K562 (cell line): ENCODE measurements at regions not wholly inside any gene's neighbourhood (a gene's known extent, or its start where the extent isn't known, plus 50 kb on each side); places are given as distances from the start of the nearest gene placed in this dataset.

Source experiments
- ATAC-seq: fragments of 200-7000 bp; cut with Tn5 transposase; 3 replicates; pipeline ENCODE4 v1.9.1; 2020; ENCODE audit warnings: moderate library complexity
- BruUV-seq: library from RNA; stranded (reverse); fragments of 400-500 nt; replicated peaks from 2 replicates; lab custom pipeline; 2021; lab: Mats Ljungman, UMichigan
- CTCF ChIA-PET: fragments of 300-600 bp; formaldehyde crosslinking; extraction: SDS; loops from one replicate; lab custom pipeline; 2021; ENCODE audit warnings: low intra/inter-chr PET ratio; lab: Yijun Ruan, JAX
- POLR2A ChIA-PET: fragments of 300-600, 350-650 bp; sonication (Branson Sonifier 250); formaldehyde crosslinking; extraction: SDS; loops from one replicate; lab custom pipeline; 2021; ENCODE audit warnings: antibody characterized with exemption, inconsistent platforms; lab: Yijun Ruan, JAX
- DNase-seq, 4 experiments: peaks; one replicate each; pipeline versions ENCODE4 v3.0.0 to v3.0.0-alpha.2; 2011 to 2018; ENCODE audit warnings: low spot score in 3 of 4, mixed read lengths in 3 of 4; ENCODE audit errors: extremely low read depth in 1 of 4
- FAIRE-seq: peaks from 2 replicates; lab custom pipeline; 2011; peaks lifted over from hg19 to GRCh38; lab: Jason Lieb, UNC
- H2AFZ ChIP-seq: 2 replicates; pipeline ENCODE4 v1.6.0; 2011; ENCODE audit warnings: low read depth, low read length, control low read depth, inconsistent platforms
- H3K27ac ChIP-seq: fragments of 200-600 bp; 3 replicates; pipeline ENCODE4 v1.8.0; 2011; ENCODE audit warnings: low read depth, mild to moderate bottlenecking, control low read depth, inconsistent platforms, low read length, moderate library complexity, mixed read lengths; ENCODE audit errors: extremely low read depth
- H3K27me3 ChIP-seq, 2 experiments: fragments of 300-600 bp in 1 of 2; 2 replicates in 1 of 2; 3 replicates in 1 of 2; pipeline versions ENCODE4 v1.6.0 to v1.8.0; 2011; ENCODE audit warnings: inconsistent platforms in 2 of 2, low read length in 2 of 2, mild to moderate bottlenecking in 1 of 2, mixed read lengths in 1 of 2, moderate library complexity in 1 of 2; ENCODE audit not compliant: control insufficient read depth in 2 of 2, insufficient read depth in 2 of 2
- H3K36me3 ChIP-seq: fragments of 300-600 bp; 3 replicates; pipeline ENCODE4 v1.8.0; 2011; ENCODE audit warnings: mild to moderate bottlenecking, low read length, inconsistent platforms; ENCODE audit not compliant: control insufficient read depth, insufficient read depth
- H3K4me1 ChIP-seq, 2 experiments: fragments of 200-600 bp in 1 of 2; replicated peaks in 1 of 2; 2 replicates in 1 of 2; 3 replicates in 1 of 2; pipeline versions ENCODE4 v1.5.1 to v1.8.0; 2011; ENCODE audit warnings: inconsistent platforms in 2 of 2, low read length in 2 of 2, mild to moderate bottlenecking in 1 of 2, mixed read lengths in 1 of 2, moderate library complexity in 1 of 2; ENCODE audit not compliant: control insufficient read depth in 2 of 2, insufficient read depth in 2 of 2
- H3K4me2 ChIP-seq: 2 replicates; pipeline ENCODE4 v1.6.1; 2011; ENCODE audit warnings: low read length, control low read depth, inconsistent platforms, mixed read lengths; ENCODE audit not compliant: insufficient read depth
- H3K4me3 ChIP-seq: fragments of 200-600 bp; sonication (generic), shearing (Covaris generic); 2 replicates; pipeline ENCODE4 v1.5.1; 2016; ENCODE audit warnings: control low read depth, inconsistent platforms
- H3K79me2 ChIP-seq: fragments of 200-600 bp; 3 replicates; pipeline ENCODE4 v1.8.0; 2011; ENCODE audit warnings: low read length, inconsistent platforms; ENCODE audit not compliant: control insufficient read depth, insufficient read depth
- H3K9ac ChIP-seq, 2 experiments: 2 replicates each; pipeline versions ENCODE4 v1.6.0 to v1.6.1; 2011; ENCODE audit warnings: low read depth in 2 of 2, low read length in 2 of 2, control low read depth in 1 of 2, inconsistent platforms in 1 of 2, mild to moderate bottlenecking in 1 of 2, mixed read lengths in 1 of 2; ENCODE audit not compliant: insufficient read depth in 1 of 2
- H3K9me1 ChIP-seq: one replicate; pipeline ENCODE4 v1.6.0; 2011; ENCODE audit warnings: inconsistent platforms, mild to moderate bottlenecking, low read length, moderate library complexity; ENCODE audit not compliant: control insufficient read depth, insufficient read depth
- H3K9me3 ChIP-seq: replicated peaks from 2 replicates; pipeline ENCODE4 v1.5.1; 2011; ENCODE audit warnings: low read depth, low read length, inconsistent platforms; ENCODE audit not compliant: control insufficient read depth, insufficient read depth
- H4K20me1 ChIP-seq: replicated peaks from 2 replicates; pipeline ENCODE4 v1.6.1; 2011; ENCODE audit warnings: low read length, inconsistent platforms, mixed read lengths; ENCODE audit not compliant: control insufficient read depth, insufficient read depth
- ARID1B ChIP-seq: fragments of 450-650 bp; IDR thresholded peaks from 2 replicates; pipeline ENCODE4 v1.6.1; 2016; ENCODE audit warnings: antibody characterized with exemption, mild to moderate bottlenecking, inconsistent platforms
- CTCFL ChIP-seq: IDR thresholded peaks from 2 replicates; pipeline ENCODE4 v1.6.1; 2011; ENCODE audit warnings: borderline replicate concordance, low read depth, mild to moderate bottlenecking, moderate library complexity, low read length; ENCODE audit not compliant: insufficient read depth, poor library complexity, severe bottlenecking
- HNRNPL ChIP-seq: fragments of 200-400 bp; formaldehyde crosslinking; IDR thresholded peaks from 2 replicates; pipeline ENCODE4 v1.6.1; 2017; ENCODE audit warnings: low read depth, mild to moderate bottlenecking, low read length
- PREB ChIP-seq: sonication (generic); formaldehyde crosslinking; IDR thresholded peaks from 2 replicates; pipeline ENCODE4 v1.8.1; 2023; ENCODE audit warnings: mild to moderate bottlenecking, missing genetic modification reagents
- ZNF124 ChIP-seq: sonication (generic); formaldehyde crosslinking; IDR thresholded peaks from 2 replicates; pipeline ENCODE4 v1.8.1; 2022; ENCODE audit warnings: missing genetic modification reagents
- ZNF347 ChIP-seq: fragments of 450-650 bp; formaldehyde crosslinking; IDR thresholded peaks from 2 replicates; pipeline ENCODE4 v1.4.0; 2020; ENCODE audit warnings: low read depth, mild to moderate bottlenecking, moderate library complexity
- WGBS: fragments of 100-300 bp; shearing (Covaris generic); methylation state at CpG from one replicate; pipeline ENCODE4 v1.1.6; 2016; ENCODE audit warnings: low coverage, mixed read lengths; ENCODE audit not compliant: insufficient coverage; ENCODE audit errors: missing lambda C conversion rate; 5-methylcytosine and 5-hydroxymethylcytosine counted together
- in situ Hi-C: fragments of 300-500 bp; cut with MboI; formaldehyde crosslinking; loops from 4 replicates; pipeline ENCODE4 v1.15.0; 2018; ENCODE audit warnings: inconsistent platforms, mixed read lengths
- intact Hi-C: fragments of 100-400 bp; cut with micrococcal nuclease; formaldehyde crosslinking; loops from 2 replicates; pipeline ENCODE4 v1.14.2; 2022

GRCh38 chr16:31709181-31709580 is 164.4 kb upstream of the ZNF267 start:
- H3K4me1 ChIP-seq = peaks cover 5% of the 10 kb centered on the region in 2 experiments; a peak in 4 of 5 replicates
- BruUV-seq = no TSS peak
- H3K9me3 ChIP-seq = no peaks in the 10 kb centered on the region
- in situ Hi-C loops (no loop called here), intact Hi-C loops (no loop called here)
- 82% methylated on average over 5 of the region's 9 CpGs for WGBS
- FAIRE-seq = no peak
- H3K27me3 ChIP-seq = no peaks in the 10 kb centered on the region
- ATAC-seq = no peak
- no peaks in the 10 kb centered on the region; the same call in 1 of the 2 replicates for H4K20me1 ChIP-seq
- H3K9me1 ChIP-seq = no peaks in the 10 kb centered on the region
- peaks cover 51% of the 10 kb centered on the region; the same call in 2 of the 3 replicates for H3K36me3 ChIP-seq
- CTCF ChIA-PET = no interaction called here
- H2AFZ ChIP-seq = no peak overlapping the region
- H3K4me3 ChIP-seq = no peak overlapping the region
- POLR2A ChIA-PET = interaction anchor here (0.5 to 1.4 kb wide), 4 partner anchors 9 to 1151 kb away, joined by 3 to 5 read pairs (median 4); partner anchors contain the start of gene ZNF764
- no peak for TF ChIP-seq ARID1B
- no peak for TF ChIP-seq ZNF347 (CRISPR knock-in tag)
- TF ChIP-seq HNRNPL = no peak
- TF ChIP-seq PREB = no peak
- TF ChIP-seq ZNF124 = no peak
- no peak for TF ChIP-seq CTCFL
- no peak overlapping the region for H3K9ac ChIP-seq
- H3K27ac ChIP-seq = no peak overlapping the region
- H3K79me2 ChIP-seq = peaks cover 10% of the 10 kb centered on the region
- peak in 1 of 4 experiments; percentile 5 for DNase-seq
- H3K4me2 ChIP-seq = no peak overlapping the region
